ENCODE measurements at regions not wholly inside any gene's neighbourhood (a gene's known extent, or its start where the extent isn't known, plus 50 kb on each side); places are given as distances from the start of the nearest gene placed in this dataset.

- Histone ChIP-seq H3K27me3 (ENCODE audit: insufficient read depth, low read length) (peaks cover 2% of the 10 kb centered on the region), H3K4me3 (ENCODE audit: insufficient read depth, low read length) (no peak overlapping the region), H3K27ac (ENCODE audit: low read depth, low read length) (no peak overlapping the region), H4K20me1 (ENCODE audit: insufficient read depth, low read length) (no peaks in the 10 kb centered on the region), H3K4me2 (ENCODE audit: insufficient read depth, low read length) (no peak overlapping the region), H2AFZ (ENCODE audit: low read length) (no peak overlapping the region), H3K4me1 (ENCODE audit: insufficient read depth, low read length) (peaks cover 3% of the 10 kb centered on the region), H3K9me3 (ENCODE audit: low read depth, low read length) (no peaks in the 10 kb centered on the region), H3K79me2 (ENCODE audit: insufficient read depth, low read length) (no peaks in the 10 kb centered on the region), H3K36me3 (ENCODE audit: insufficient read depth, low read length) (no peaks in the 10 kb centered on the region)
- no peak for TF ChIP-seq CTCF (IDR thresholded peaks at IDR 0.05; ENCODE audit: extremely low read depth, low read depth, low read length)
- DNase-seq (ENCODE audit: insufficient read length, low spot score, missing footprints), result no peak
Observed at GRCh38 chr2:176682278-176682677, 413.0 kb downstream of the MTX2 start.

GRCh38 chr2:176683618-176684111, 414.4 kb downstream of the MTX2 start:
- no peak overlapping the region for H3K4me3 ChIP-seq (ENCODE audit: insufficient read depth, low read length)
- H4K20me1 ChIP-seq (ENCODE audit: insufficient read depth, low read length), result no peaks in the 10 kb centered on the region
- H3K4me1 ChIP-seq (ENCODE audit: insufficient read depth, low read length), result peaks cover 3% of the 10 kb centered on the region
- no peak overlapping the region for H3K4me2 ChIP-seq (ENCODE audit: insufficient read depth, low read length)
- TF ChIP-seq CTCF (IDR thresholded peaks at IDR 0.05; ENCODE audit: extremely low read depth, low read depth, low read length), result no peak
- DNase-seq (ENCODE audit: insufficient read length, low spot score, missing footprints), result no peak
- H3K79me2 ChIP-seq (ENCODE audit: insufficient read depth, low read length), result no peaks in the 10 kb centered on the region
- H3K27me3 ChIP-seq (ENCODE audit: insufficient read depth, low read length), result peaks cover 2% of the 10 kb centered on the region
- H3K9me3 ChIP-seq (ENCODE audit: low read depth, low read length), result no peaks in the 10 kb centered on the region
- no peak overlapping the region for H2AFZ ChIP-seq (ENCODE audit: low read length)
- no peaks in the 10 kb centered on the region for H3K36me3 ChIP-seq (ENCODE audit: insufficient read depth, low read length)
- H3K27ac ChIP-seq (ENCODE audit: low read depth, low read length), result no peak overlapping the region

DNA sequence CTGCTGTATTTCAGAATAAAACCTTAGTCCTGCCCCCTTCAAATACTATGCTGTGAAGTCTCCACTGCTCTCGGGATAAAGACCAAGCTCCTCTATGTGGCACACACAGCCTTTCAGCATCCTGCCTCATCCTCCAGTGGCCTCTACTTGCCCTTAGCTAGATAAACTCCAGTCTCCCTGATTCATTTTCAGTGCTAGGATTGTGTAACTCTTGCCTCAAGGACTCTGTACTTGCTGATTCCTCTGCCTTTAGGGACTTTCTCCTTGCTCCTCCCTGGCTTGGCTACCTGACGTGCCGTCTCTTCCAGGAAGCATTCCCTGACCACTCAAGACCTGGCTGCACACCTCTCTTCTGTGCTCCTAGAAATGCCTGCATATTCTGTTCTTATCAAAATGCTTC, 416.7 kb downstream of the MTX2 start:
- peaks cover 2% of the 10 kb centered on the region for H3K27me3 ChIP-seq (ENCODE audit: insufficient read depth, low read length)
- no peak for DNase-seq (ENCODE audit: insufficient read length, low spot score, missing footprints)

GRCh38 chr2:176686328-176686727, 417.1 kb downstream of the MTX2 start:
- Histone ChIP-seq H4K20me1 (ENCODE audit: insufficient read depth, low read length) (no peaks in the 10 kb centered on the region), H3K4me1 (ENCODE audit: insufficient read depth, low read length) (peaks cover 3% of the 10 kb centered on the region), H3K27me3 (ENCODE audit: insufficient read depth, low read length) (peaks cover 2% of the 10 kb centered on the region), H3K9me3 (ENCODE audit: low read depth, low read length) (no peaks in the 10 kb centered on the region), H3K27ac (ENCODE audit: low read depth, low read length) (no peak overlapping the region), H3K4me3 (ENCODE audit: insufficient read depth, low read length) (no peak overlapping the region), H2AFZ (ENCODE audit: low read length) (no peak overlapping the region), H3K4me2 (ENCODE audit: insufficient read depth, low read length) (no peak overlapping the region), H3K36me3 (ENCODE audit: insufficient read depth, low read length) (no peaks in the 10 kb centered on the region), H3K79me2 (ENCODE audit: insufficient read depth, low read length) (no peaks in the 10 kb centered on the region)
- no peak for TF ChIP-seq CTCF (IDR thresholded peaks at IDR 0.05; ENCODE audit: extremely low read depth, low read depth, low read length)
- DNase-seq (ENCODE audit: insufficient read length, low spot score, missing footprints), result no peak

More for the DNA sequence above, 416.7 kb downstream of the MTX2 start:
- Histone ChIP-seq H3K9me3 (ENCODE audit: low read depth, low read length) (no peaks in the 10 kb centered on the region), H2AFZ (ENCODE audit: low read length) (no peak overlapping the region), H3K36me3 (ENCODE audit: insufficient read depth, low read length) (no peaks in the 10 kb centered on the region), H3K27ac (ENCODE audit: low read depth, low read length) (no peak overlapping the region), H4K20me1 (ENCODE audit: insufficient read depth, low read length) (no peaks in the 10 kb centered on the region), H3K4me3 (ENCODE audit: insufficient read depth, low read length) (no peak overlapping the region), H3K79me2 (ENCODE audit: insufficient read depth, low read length) (no peaks in the 10 kb centered on the region), H3K4me2 (ENCODE audit: insufficient read depth, low read length) (no peak overlapping the region), H3K4me1 (ENCODE audit: insufficient read depth, low read length) (peaks cover 3% of the 10 kb centered on the region)
- no peak for TF ChIP-seq CTCF (IDR thresholded peaks at IDR 0.05; ENCODE audit: extremely low read depth, low read depth, low read length)
